GM12892 (cell line): ENCODE measurements at regions not wholly inside any gene's neighbourhood (a gene's known extent, or its start where the extent isn't known, plus 50 kb on each side); places are given as distances from the start of the nearest gene placed in this dataset.

Experiments
- POLR2A ChIP-seq: IDR thresholded peaks from 2 replicates; pipeline ENCODE4 v1.6.1; 2011; ENCODE audit warnings: low read depth, low read length, control low read depth
- POLR2AphosphoS5 ChIP-seq: IDR thresholded peaks from 2 replicates; pipeline ENCODE4 v1.6.1; 2011; ENCODE audit warnings: low read depth, low read length, control low read depth

DNA sequence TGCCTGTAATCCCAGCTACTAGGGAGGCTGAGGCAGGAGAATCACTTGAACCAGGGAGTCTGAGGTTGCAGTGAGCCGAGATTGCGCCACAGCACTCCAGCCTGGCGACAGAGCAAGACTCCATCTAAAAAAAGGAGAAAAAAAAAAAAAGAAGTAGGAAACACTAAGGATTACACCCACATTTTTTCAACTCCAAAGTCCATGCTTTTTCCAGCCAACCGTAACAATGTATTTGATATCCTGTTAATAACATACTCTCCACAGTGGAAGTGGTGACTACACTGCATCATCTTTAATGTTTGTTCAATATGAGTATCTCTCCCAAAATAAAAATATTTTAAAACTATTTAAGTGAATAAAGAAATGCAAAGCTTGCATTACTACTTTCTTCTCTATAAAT lies 481.6 kb upstream of the ACVR2A start:
- no peak for TF ChIP-seq POLR2AphosphoS5
- TF ChIP-seq POLR2A, result no peak
